Gastroesophageal sphincter (tissue), 3 donors: ENCODE measurements at regions not wholly inside any gene's neighbourhood (a gene's known extent, or its start where the extent isn't known, plus 50 kb on each side); places are given as distances from the start of the nearest gene placed in this dataset.

ENCODE experiments used
- EP300 ChIP-seq: sonication (generic); formaldehyde crosslinking; IDR thresholded peaks from one replicate; pipeline ENCODE4 v1.6.1; 2017; ENCODE audit warnings: antibody characterized with exemption, mild to moderate bottlenecking
- POLR2A ChIP-seq, 2 donors: fragments of 450-650 bp; IDR thresholded peaks; one replicate each; pipeline ENCODE4 v1.6.1; 2017; ENCODE audit warnings: antibody characterized with exemption in 2 of 2, mild to moderate bottlenecking in 2 of 2, moderate library complexity in 1 of 2
- POLR2AphosphoS5 ChIP-seq: sonication (generic); formaldehyde crosslinking; IDR thresholded peaks from one replicate; pipeline ENCODE4 v1.6.1; 2017; ENCODE audit warnings: antibody characterized with exemption
- TF ChIP-seq, protein P1 (sequence below), 4 experiments: fragments of 200-600 bp in 2 of 4; fragments of 450-650 bp in 2 of 4; sonication (generic) in 1 of 4; IDR thresholded peaks; one replicate each; pipeline ENCODE4 v1.5.1; 2017 to 2019; ENCODE audit warnings: antibody characterized with exemption in 4 of 4, mild to moderate bottlenecking in 2 of 4, moderate library complexity in 2 of 4

DNA sequence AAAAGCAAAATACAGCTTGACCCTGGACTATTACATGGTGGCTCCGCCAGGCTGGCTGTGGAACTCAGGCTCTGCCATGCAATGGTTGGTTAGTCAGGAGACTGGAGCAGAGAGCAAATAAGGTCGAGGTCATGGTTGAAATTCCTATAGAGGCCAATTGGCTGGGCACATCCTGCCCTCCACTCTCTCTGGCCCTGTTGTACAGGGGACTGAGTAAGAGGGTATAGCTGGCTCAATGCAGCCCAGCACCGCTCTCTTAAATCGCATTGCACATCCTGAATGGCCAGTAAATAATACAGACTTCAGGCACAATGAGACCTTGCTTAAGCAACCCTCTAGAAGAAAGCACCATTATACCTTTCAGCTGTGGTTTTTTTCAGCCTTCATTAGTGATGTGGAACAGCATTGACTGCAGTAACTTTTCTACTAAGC lies 59.3 kb upstream of the PPP2R5A start:
- TF ChIP-seq POLR2A (IDR thresholded peaks at IDR 0.05) (no peak), POLR2AphosphoS5 (no peak), EP300 (no peak)
- TF ChIP-seq, protein P1, sequence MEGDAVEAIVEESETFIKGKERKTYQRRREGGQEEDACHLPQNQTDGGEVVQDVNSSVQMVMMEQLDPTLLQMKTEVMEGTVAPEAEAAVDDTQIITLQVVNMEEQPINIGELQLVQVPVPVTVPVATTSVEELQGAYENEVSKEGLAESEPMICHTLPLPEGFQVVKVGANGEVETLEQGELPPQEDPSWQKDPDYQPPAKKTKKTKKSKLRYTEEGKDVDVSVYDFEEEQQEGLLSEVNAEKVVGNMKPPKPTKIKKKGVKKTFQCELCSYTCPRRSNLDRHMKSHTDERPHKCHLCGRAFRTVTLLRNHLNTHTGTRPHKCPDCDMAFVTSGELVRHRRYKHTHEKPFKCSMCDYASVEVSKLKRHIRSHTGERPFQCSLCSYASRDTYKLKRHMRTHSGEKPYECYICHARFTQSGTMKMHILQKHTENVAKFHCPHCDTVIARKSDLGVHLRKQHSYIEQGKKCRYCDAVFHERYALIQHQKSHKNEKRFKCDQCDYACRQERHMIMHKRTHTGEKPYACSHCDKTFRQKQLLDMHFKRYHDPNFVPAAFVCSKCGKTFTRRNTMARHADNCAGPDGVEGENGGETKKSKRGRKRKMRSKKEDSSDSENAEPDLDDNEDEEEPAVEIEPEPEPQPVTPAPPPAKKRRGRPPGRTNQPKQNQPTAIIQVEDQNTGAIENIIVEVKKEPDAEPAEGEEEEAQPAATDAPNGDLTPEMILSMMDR (IDR thresholded peaks at IDR 0.05), result no peak
